Sigmoid colon (tissue), 6 donors: ENCODE measurements at regions not wholly inside any gene's neighbourhood (a gene's known extent, or its start where the extent isn't known, plus 50 kb on each side); places are given as distances from the start of the nearest gene placed in this dataset.

ENCODE experiments used
- DNase-seq: peaks from one replicate; pipeline ENCODE4 v3.0.0-alpha.2; 2019
- H3K27ac ChIP-seq, 4 donors: fragments of 200-600 bp; sonication (generic); one replicate each; pipeline ENCODE4 v1.5.1; 2016 to 2019; ENCODE audit warnings: mild to moderate bottlenecking in 1 of 4
- H3K27me3 ChIP-seq, 3 donors: fragments of 200-600 bp; sonication (generic); one replicate each; pipeline ENCODE4 v1.5.1; 2019; ENCODE audit warnings: mild to moderate bottlenecking in 1 of 3
- H3K36me3 ChIP-seq, 4 donors: fragments of 200-600 bp; sonication (generic); one replicate each; pipeline ENCODE4 v1.5.1; 2016 to 2019
- H3K4me1 ChIP-seq, 4 donors: fragments of 200-600 bp; sonication (generic); one replicate each; pipeline ENCODE4 v1.5.1; 2017 to 2019
- H3K4me3 ChIP-seq, 4 donors: fragments of 200-600 bp; sonication (generic); one replicate each; pipeline ENCODE4 v1.5.1; 2017 to 2019; ENCODE audit warnings: mild to moderate bottlenecking in 2 of 4, moderate library complexity in 1 of 4
- H3K9me3 ChIP-seq, 4 donors: fragments of 200-600 bp in 3 of 4; sonication (generic) in 3 of 4; one replicate each; pipeline versions ENCODE4 v1.5.1 to v1.6.1; 2013 to 2019
- CTCF ChIP-seq, 4 experiments: fragments of 450-650 bp in 3 of 4; fragments of 200-600 bp in 1 of 4; IDR thresholded peaks; one replicate each; pipeline ENCODE4 v1.5.1; 2016 to 2019; ENCODE audit warnings: antibody characterized with exemption in 4 of 4, mild to moderate bottlenecking in 3 of 4, moderate library complexity in 2 of 4
- EP300 ChIP-seq, 4 donors: sonication (generic); formaldehyde crosslinking; IDR thresholded peaks; one replicate each; pipeline ENCODE4 v1.6.1; 2017; ENCODE audit warnings: antibody characterized with exemption in 4 of 4
- POLR2A ChIP-seq, 2 donors: fragments of 450-650 bp; IDR thresholded peaks; one replicate each; pipeline ENCODE4 v1.6.1; 2016; ENCODE audit warnings: antibody characterized with exemption in 2 of 2, mild to moderate bottlenecking in 2 of 2, moderate library complexity in 2 of 2
- POLR2AphosphoS5 ChIP-seq, 4 donors: sonication (generic); formaldehyde crosslinking; IDR thresholded peaks; one replicate each; pipeline ENCODE4 v1.6.1; 2017; ENCODE audit warnings: antibody characterized with exemption in 4 of 4
- WGBS, 2 donors: extraction: QIAGEN DNeasy Blood & Tissue Kit; methylation state at CpG; one replicate each; pipeline ENCODE4 v1.1.7; 2013; 5-methylcytosine and 5-hydroxymethylcytosine counted together
- intact Hi-C: fragments of 100-400 bp; cut with DNase I; formaldehyde crosslinking; loops from one replicate; pipeline ENCODE4 v1.15.1; 2023
- donor health status: healthy with polysubstance abuse.
- donor health status: healthy.

GRCh38 chr6:125480146-125480545, 178.4 kb upstream of the HDDC2 start:
- no peak for TF ChIP-seq POLR2A (IDR thresholded peaks at IDR 0.05)
- TF ChIP-seq EP300 (IDR thresholded peaks at IDR 0.05): no peak
- TF ChIP-seq POLR2AphosphoS5 (IDR thresholded peaks at IDR 0.05): no peak
- TF ChIP-seq CTCF (IDR thresholded peaks at IDR 0.05): no peak
- Histone ChIP-seq H3K4me3 (no peak overlapping the region), H3K27me3 (no peaks in the 10 kb centered on the region), H3K4me1 (no peaks in the 10 kb centered on the region), H3K36me3 (no peaks in the 10 kb centered on the region), H3K9me3 (no peaks in the 10 kb centered on the region), H3K27ac (no peak overlapping the region)
- WGBS, 2 donors: 25 to 59% methylated on average over 2 of the region's 2 CpGs
- intact Hi-C loops: no loop called here
- no peak for DNase-seq

- Histone ChIP-seq H3K27me3 (no peaks in the 10 kb centered on the region), H3K9me3 (no peaks in the 10 kb centered on the region), H3K36me3 (no peaks in the 10 kb centered on the region), H3K4me3 (no peak overlapping the region), H3K27ac (no peak overlapping the region), H3K4me1 (no peaks in the 10 kb centered on the region)
- no peak for DNase-seq
- intact Hi-C loops: no loop called here
- WGBS, 2 donors: 48 to 75% methylated on average over 1 of the region's 1 CpG
- TF ChIP-seq EP300 (IDR thresholded peaks at IDR 0.05): no peak
- no peak for TF ChIP-seq POLR2AphosphoS5 (IDR thresholded peaks at IDR 0.05)
- TF ChIP-seq POLR2A (IDR thresholded peaks at IDR 0.05): no peak
- no peak for TF ChIP-seq CTCF (IDR thresholded peaks at IDR 0.05)
These were observed 178.8 kb upstream of the HDDC2 start for GRCh38 chr6:125480571-125480970.

- Histone ChIP-seq H3K9me3 (no peaks in the 10 kb centered on the region), H3K36me3 (no peaks in the 10 kb centered on the region), H3K4me3 (no peak overlapping the region), H3K27ac (no peak overlapping the region), H3K4me1 (no peaks in the 10 kb centered on the region), H3K27me3 (no peaks in the 10 kb centered on the region)
- whole genome bisulfite sequencing, 2 donors: 77 to 86% methylated on average over 1 of the region's 1 CpG
- TF ChIP-seq EP300 (IDR thresholded peaks at IDR 0.05) (no peak), CTCF (IDR thresholded peaks at IDR 0.05) (no peak), POLR2AphosphoS5 (IDR thresholded peaks at IDR 0.05) (no peak), POLR2A (IDR thresholded peaks at IDR 0.05) (no peak)
- DNase-seq: no peak
- intact Hi-C loops: no loop called here
These were observed 179.3 kb upstream of the HDDC2 start for GRCh38 chr6:125481056-125481455.

- Histone ChIP-seq H3K27me3 (no peaks in the 10 kb centered on the region), H3K36me3 (no peaks in the 10 kb centered on the region), H3K9me3 (no peaks in the 10 kb centered on the region), H3K27ac (no peak overlapping the region), H3K4me3 (no peak overlapping the region), H3K4me1 (no peaks in the 10 kb centered on the region)
- no peak for DNase-seq
- no peak for TF ChIP-seq CTCF (IDR thresholded peaks at IDR 0.05)
- TF ChIP-seq POLR2AphosphoS5 (IDR thresholded peaks at IDR 0.05): no peak
- TF ChIP-seq POLR2A (IDR thresholded peaks at IDR 0.05): no peak
- no peak for TF ChIP-seq EP300 (IDR thresholded peaks at IDR 0.05)
- WGBS, 2 donors: 78 to 88% methylated on average over 4 of the region's 4 CpGs
- intact Hi-C loops: no loop called here
These were observed 184.0 kb upstream of the HDDC2 start for GRCh38 chr6:125485757-125486156.

- WGBS, 2 donors: 61 to 80% methylated on average over 2 of the region's 2 CpGs
- Histone ChIP-seq H3K36me3 (no peaks in the 10 kb centered on the region), H3K27ac (no peak overlapping the region), H3K4me1 (no peaks in the 10 kb centered on the region), H3K27me3 (no peaks in the 10 kb centered on the region), H3K9me3 (no peaks in the 10 kb centered on the region), H3K4me3 (no peak overlapping the region)
- DNase-seq: no peak
- TF ChIP-seq POLR2AphosphoS5 (IDR thresholded peaks at IDR 0.05) (no peak), EP300 (IDR thresholded peaks at IDR 0.05) (no peak), POLR2A (IDR thresholded peaks at IDR 0.05) (no peak), CTCF (IDR thresholded peaks at IDR 0.05) (no peak)
- intact Hi-C loops: no loop called here
These were observed 185.1 kb upstream of the HDDC2 start for GRCh38 chr6:125486881-125487280.
